KMS-11 (cell line): ENCODE measurements at regions not wholly inside any gene's neighbourhood (a gene's known extent, or its start where the extent isn't known, plus 50 kb on each side); places are given as distances from the start of the nearest gene placed in this dataset.
A peak's percentile ranks its signal among the peaks of the same experiment; 100 is the strongest.

Source experiments
- H2AFZ ChIP-seq: fragments of 200-600 bp; sonication (generic); 2 replicates; pipeline ENCODE4 v1.6.1; 2016; ENCODE audit warnings: antibody characterized with exemption, mixed run types, low read depth
- H3K27ac ChIP-seq: fragments of 200-600 bp; sonication (generic); 2 replicates; pipeline ENCODE4 v1.6.1; 2016; ENCODE audit warnings: mild to moderate bottlenecking, mixed run types
- H3K27me3 ChIP-seq: fragments of 200-600 bp; sonication (generic); 2 replicates; pipeline ENCODE4 v1.6.1; 2017; ENCODE audit warnings: mild to moderate bottlenecking, low read depth, mixed run types, moderate library complexity; ENCODE audit not compliant: insufficient read depth
- H3K36me3 ChIP-seq: fragments of 200-600 bp; sonication (generic); 2 replicates; pipeline ENCODE4 v1.6.1; 2017; ENCODE audit warnings: mild to moderate bottlenecking, mixed run types; ENCODE audit not compliant: insufficient read depth
- H3K4me1 ChIP-seq: fragments of 200-600 bp; sonication (generic); 2 replicates; pipeline ENCODE4 v1.6.1; 2016; ENCODE audit warnings: mild to moderate bottlenecking, low read depth, mixed run types; ENCODE audit not compliant: poor library complexity, severe bottlenecking
- H3K4me2 ChIP-seq: fragments of 200-600 bp; sonication (generic); 2 replicates; pipeline ENCODE4 v1.7.0; 2016; ENCODE audit warnings: mild to moderate bottlenecking, mixed run types
- H3K4me3 ChIP-seq: fragments of 200-600 bp; sonication (generic); IDR thresholded peaks from 2 replicates; pipeline ENCODE4 v1.6.1; 2017; ENCODE audit warnings: low read depth, low read length, mixed read lengths; ENCODE audit not compliant: insufficient read depth
- H3K79me2 ChIP-seq: fragments of 200-600 bp; sonication (generic); 2 replicates; pipeline ENCODE4 v1.6.1; 2016; ENCODE audit warnings: low read depth, mixed run types; ENCODE audit not compliant: insufficient read depth
- H3K9ac ChIP-seq: fragments of 200-600 bp; sonication (generic); 2 replicates; pipeline ENCODE4 v1.6.1; 2016; ENCODE audit warnings: mild to moderate bottlenecking, mixed run types
- H4K20me1 ChIP-seq: fragments of 200-600 bp; sonication (generic); 2 replicates; pipeline ENCODE4 v1.6.1; 2016; ENCODE audit warnings: mild to moderate bottlenecking, mixed run types; ENCODE audit not compliant: insufficient read depth
- CTCF ChIP-seq: fragments of 200-600 bp; sonication (generic); conservative IDR thresholded peaks from 2 replicates; pipeline ENCODE4 v1.6.1; 2017; ENCODE audit warnings: low read depth, mild to moderate bottlenecking, antibody characterized with exemption, low read length, moderate library complexity, mixed read lengths

DNA sequence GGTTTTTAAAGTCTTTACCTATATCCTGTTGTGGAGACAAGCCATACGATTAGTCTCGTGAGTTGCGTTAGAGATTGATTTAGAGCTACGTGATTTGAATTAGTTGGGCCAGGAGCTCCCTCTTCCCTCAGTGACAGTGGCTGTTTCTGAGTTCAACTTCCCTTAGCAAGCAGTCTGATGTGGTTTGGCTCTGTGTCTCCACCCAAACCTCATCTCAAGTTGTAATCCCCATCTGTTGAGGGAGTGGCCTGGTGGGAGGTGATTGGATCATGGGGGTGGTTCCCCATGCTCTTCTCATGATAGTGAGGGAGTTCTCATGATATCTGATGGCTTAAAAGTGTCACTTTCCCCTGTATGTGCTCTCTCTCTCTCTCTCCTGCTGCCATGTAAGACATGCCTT is 192.9 kb upstream of the PTGFR start:
- H4K20me1 ChIP-seq: no peaks in the 10 kb centered on the region
- H3K4me1 ChIP-seq: peaks cover 20% of the 10 kb centered on the region
- H3K27ac ChIP-seq: no peak overlapping the region
- H2AFZ ChIP-seq: peak overlapping the region; percentile 23; the same call in 1 of the 2 replicates
- no peak overlapping the region for H3K4me3 ChIP-seq
- TF ChIP-seq CTCF: no peak
- H3K9ac ChIP-seq: 0 out of 2 replicates have a peak overlapping the region, but pooled peaks have one; percentile 14
- H3K4me2 ChIP-seq: peak overlapping the region; percentile 61
- no peaks in the 10 kb centered on the region for H3K36me3 ChIP-seq
- no peaks in the 10 kb centered on the region for H3K79me2 ChIP-seq
- H3K27me3 ChIP-seq: no peaks in the 10 kb centered on the region

- H3K4me3 ChIP-seq: no peak overlapping the region
- no peaks in the 10 kb centered on the region for H3K36me3 ChIP-seq
- no peaks in the 10 kb centered on the region for H4K20me1 ChIP-seq
- no peak overlapping the region for H3K9ac ChIP-seq
- no peak for TF ChIP-seq CTCF
- peaks cover 20% of the 10 kb centered on the region for H3K4me1 ChIP-seq
- peak overlapping the region; percentile 23; the same call in 1 of the 2 replicates for H2AFZ ChIP-seq
- H3K27me3 ChIP-seq: no peaks in the 10 kb centered on the region
- no peaks in the 10 kb centered on the region for H3K79me2 ChIP-seq
- peak overlapping the region; percentile 21; the same call in 1 of the 2 replicates for H3K4me2 ChIP-seq
- no peak overlapping the region for H3K27ac ChIP-seq
Observed at GRCh38 chr1:78298349-78298748, 192.4 kb upstream of the PTGFR start.

DNA sequence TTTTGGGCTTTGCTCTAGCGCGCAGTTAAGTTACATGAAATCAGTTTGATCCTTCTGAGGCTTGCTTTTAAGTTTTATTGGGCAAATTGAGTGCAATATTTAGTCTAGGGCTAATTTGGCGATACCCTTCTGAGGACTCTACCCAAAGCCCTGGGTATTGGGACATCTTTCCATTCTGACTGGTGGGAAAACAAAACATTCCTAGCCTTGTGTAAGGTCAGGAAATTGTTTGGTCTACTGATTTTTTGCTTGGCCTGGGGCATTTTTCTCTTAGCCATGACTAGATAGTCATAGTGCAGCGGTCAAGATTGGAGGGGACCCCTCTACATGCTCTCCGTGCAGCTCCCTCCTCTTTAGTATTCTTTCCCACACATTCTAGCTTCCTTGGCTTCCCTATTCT is 189.6 kb upstream of the PTGFR start:
- Histone ChIP-seq H4K20me1 (no peaks in the 10 kb centered on the region), H2AFZ (no peak overlapping the region), H3K9ac (no peak overlapping the region), H3K36me3 (no peaks in the 10 kb centered on the region), H3K27ac (no peak overlapping the region), H3K4me1 (peaks cover 20% of the 10 kb centered on the region), H3K4me3 (no peak overlapping the region), H3K79me2 (no peaks in the 10 kb centered on the region), H3K4me2 (no peak overlapping the region), H3K27me3 (no peaks in the 10 kb centered on the region)
- no peak for TF ChIP-seq CTCF

DNA sequence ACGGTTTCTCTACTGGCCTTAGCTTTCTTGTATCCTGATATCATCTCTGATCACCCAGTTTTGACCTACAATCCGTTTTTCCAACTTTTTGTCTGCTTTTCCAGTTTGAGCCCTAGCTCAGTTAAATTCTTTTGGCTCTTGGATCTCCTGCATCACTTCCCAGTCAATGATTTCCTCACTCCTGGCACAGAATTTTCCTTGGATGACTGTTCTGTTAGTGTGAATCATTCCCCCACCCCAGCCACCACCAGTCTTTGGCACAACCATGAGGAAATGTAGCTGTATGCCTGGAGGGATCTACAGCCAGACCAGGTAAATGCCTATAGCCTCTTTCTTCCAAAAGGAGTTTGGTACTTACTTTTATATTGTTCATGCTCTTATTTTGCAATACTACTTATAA is 187.2 kb upstream of the PTGFR start:
- Histone ChIP-seq H3K27me3 (no peaks in the 10 kb centered on the region), H3K27ac (no peak overlapping the region), H4K20me1 (no peaks in the 10 kb centered on the region), H3K4me2 (no peak overlapping the region), H2AFZ (no peak overlapping the region), H3K9ac (no peak overlapping the region), H3K79me2 (no peaks in the 10 kb centered on the region), H3K36me3 (no peaks in the 10 kb centered on the region), H3K4me3 (no peak overlapping the region), H3K4me1 (peaks cover under 1% of the 10 kb centered on the region)
- no peak for TF ChIP-seq CTCF
